B cell (primary cell): ENCODE measurements at regions not wholly inside any gene's neighbourhood (a gene's known extent, or its start where the extent isn't known, plus 50 kb on each side); places are given as distances from the start of the nearest gene placed in this dataset.

Experiments
- ATAC-seq: fragments of 200-7000 bp; cut with Tn5 transposase; one replicate; pipeline ENCODE4 v1.10.0; 2021; ENCODE audit warnings: low read depth, mild to moderate bottlenecking, moderate number of reproducible peaks, moderate library complexity
- CTCF ChIA-PET: fragments of 350-600 bp; sonication (Branson Sonifier 250); formaldehyde crosslinking; loops from one replicate; lab custom pipeline; 2021; ENCODE audit warnings: antibody characterized with exemption, inconsistent platforms; lab: Charles Lee
- POLR2A ChIA-PET: fragments of 350-600 bp; sonication (Branson Sonifier 250); formaldehyde crosslinking; loops from one replicate; lab custom pipeline; 2021; ENCODE audit warnings: antibody characterized with exemption; lab: Charles Lee
- DNase-seq: peaks from one replicate; pipeline ENCODE4 v3.0.0; 2013
- H2AFZ ChIP-seq: 2 replicates; pipeline ENCODE4 v1.6.1; 2012; ENCODE audit warnings: mild to moderate bottlenecking, low read depth, low read length; ENCODE audit not compliant: insufficient read depth, poor library complexity, severe bottlenecking
- H3K27ac ChIP-seq, 2 donors: 1 replicate in 1 of 2; 2 replicates in 1 of 2; pipeline ENCODE4 v1.5.1; 2012 to 2013; ENCODE audit warnings: low read length in 2 of 2, mild to moderate bottlenecking in 2 of 2, moderate library complexity in 1 of 2
- H3K27me3 ChIP-seq, 4 experiments: fragments of 200-600 bp in 1 of 4; sonication (generic) in 1 of 4; replicated peaks in 1 of 4; 1 replicate in 2 of 4; 2 replicates in 2 of 4; pipeline versions ENCODE4 v1.6.1 to v1.7.0; 2013 to 2016; ENCODE audit warnings: low read length in 3 of 4, mild to moderate bottlenecking in 2 of 4, mixed read lengths in 1 of 4, moderate library complexity in 1 of 4; ENCODE audit not compliant: insufficient read depth in 4 of 4, control insufficient read depth in 3 of 4; ENCODE audit errors: control extremely low read depth in 1 of 4
- H3K36me3 ChIP-seq, 2 experiments: replicated peaks in 1 of 2; 1 replicate in 1 of 2; 2 replicates in 1 of 2; pipeline versions ENCODE4 v1.6.1 to v1.7.1; 2013; ENCODE audit warnings: low read length in 1 of 2; ENCODE audit not compliant: insufficient read depth in 2 of 2, control insufficient read depth in 1 of 2; ENCODE audit errors: control extremely low read depth in 1 of 2, extremely low read depth in 1 of 2
- H3K4me1 ChIP-seq, 2 donors: fragments of 200-600 bp in 1 of 2; sonication (generic) in 1 of 2; 1 replicate in 1 of 2; 2 replicates in 1 of 2; pipeline versions ENCODE4 v1.5.1 to v1.6.1; 2013 to 2017; ENCODE audit warnings: low read length in 2 of 2; ENCODE audit not compliant: control insufficient read depth in 2 of 2, insufficient read depth in 2 of 2
- H3K4me2 ChIP-seq: replicated peaks from 2 replicates; pipeline ENCODE3; 2012; ENCODE audit warnings: mild to moderate bottlenecking, low read depth, low read length; ENCODE audit not compliant: poor library complexity, severe bottlenecking
- H3K4me3 ChIP-seq, 5 experiments: fragments of 200-600 bp in 1 of 5; sonication (generic) in 1 of 5; 1 replicate in 3 of 5; 2 replicates in 2 of 5; pipeline versions ENCODE4 v1.5.1 to v1.7.0; 2011 to 2016; ENCODE audit warnings: low read length in 4 of 5, mild to moderate bottlenecking in 4 of 5, low read depth in 2 of 5, control low read depth in 1 of 5, moderate library complexity in 1 of 5; ENCODE audit not compliant: insufficient read depth in 1 of 5; ENCODE audit errors: control extremely low read depth in 1 of 5, extremely low read depth in 1 of 5
- H3K79me2 ChIP-seq: fragments of 200-600 bp; sonication (generic); one replicate; pipeline ENCODE4 v1.6.0; 2016; ENCODE audit warnings: low read length; ENCODE audit not compliant: control insufficient read depth, insufficient read depth
- H3K9ac ChIP-seq: fragments of 200-600 bp; sonication (generic); 2 replicates; pipeline ENCODE4 v1.6.1; 2017; ENCODE audit warnings: mild to moderate bottlenecking, low read length, moderate library complexity
- H3K9me3 ChIP-seq, 3 donors: one replicate each; pipeline versions ENCODE4 v1.6.1 to v1.7.1; 2013; ENCODE audit warnings: low read length in 2 of 3; ENCODE audit not compliant: control insufficient read depth in 2 of 3, insufficient read depth in 1 of 3; ENCODE audit errors: control extremely low read depth in 1 of 3
- H4K20me1 ChIP-seq: 2 replicates; pipeline ENCODE4 v1.6.0; 2012; ENCODE audit warnings: mild to moderate bottlenecking, low read length; ENCODE audit not compliant: insufficient read depth, control insufficient read depth, poor library complexity, severe bottlenecking
- H3K27ac Mint-ChIP-seq: one replicate; pipeline ENCODE4 v1.8.0; 2021; ENCODE audit warnings: mixed read lengths
- H3K27me3 Mint-ChIP-seq: one replicate; pipeline ENCODE4 v1.8.0; 2021; ENCODE audit warnings: mixed read lengths
- H3K4me1 Mint-ChIP-seq: one replicate; pipeline ENCODE4 v1.8.0; 2021; ENCODE audit warnings: mixed read lengths
- H3K4me3 Mint-ChIP-seq: one replicate; pipeline ENCODE4 v1.8.0; 2021; ENCODE audit warnings: mixed read lengths
- H3K9me3 Mint-ChIP-seq: one replicate; pipeline ENCODE4 v1.8.0; 2022; ENCODE audit warnings: mixed read lengths; ENCODE audit not compliant: insufficient read depth
- EZH2 ChIP-seq: IDR thresholded peaks from 2 replicates; pipeline ENCODE4 v1.6.1; 2012; ENCODE audit warnings: borderline replicate concordance, low read depth, mild to moderate bottlenecking, moderate library complexity, low read length; ENCODE audit not compliant: insufficient read depth, poor library complexity, severe bottlenecking
- WGBS: methylation state at CpG from one replicate; pipeline ENCODE4 v1.1.5; 2013; ENCODE audit warnings: missing lambda C conversion rate; ENCODE audit not compliant: insufficient coverage; 5-methylcytosine and 5-hydroxymethylcytosine counted together
- intact Hi-C: fragments of 100-400 bp; cut with micrococcal nuclease; formaldehyde crosslinking; loops from one replicate; pipeline ENCODE4 v1.10.0; 2022
- TF ChIP-seq, protein P1 (sequence below): fragments of 200-600 bp; IDR thresholded peaks from one replicate; pipeline ENCODE4 v1.8.0; 2022; ENCODE audit warnings: antibody characterized with exemption, mild to moderate bottlenecking

DNA sequence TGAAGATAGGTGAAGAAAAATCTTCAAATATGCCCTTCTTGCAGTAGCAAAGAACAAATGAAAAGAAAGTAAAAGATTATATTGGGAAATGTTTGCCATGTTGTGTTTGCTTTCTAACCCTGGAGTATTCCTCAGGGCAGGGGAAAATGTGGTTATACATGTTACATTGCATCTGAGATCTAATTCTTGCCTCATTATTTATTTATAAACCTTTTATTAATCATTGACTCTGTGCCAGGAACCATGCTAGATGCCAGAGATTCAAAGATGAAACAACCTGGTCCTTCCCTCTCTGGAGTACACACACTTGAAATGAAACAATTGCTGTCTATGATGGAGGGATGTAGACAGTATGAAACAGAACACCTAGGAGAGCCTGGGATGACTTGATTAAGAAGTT lies 128.1 kb upstream of the HMGA2 start:
- H3K4me3 Mint-ChIP-seq: no peak overlapping the region

DNA sequence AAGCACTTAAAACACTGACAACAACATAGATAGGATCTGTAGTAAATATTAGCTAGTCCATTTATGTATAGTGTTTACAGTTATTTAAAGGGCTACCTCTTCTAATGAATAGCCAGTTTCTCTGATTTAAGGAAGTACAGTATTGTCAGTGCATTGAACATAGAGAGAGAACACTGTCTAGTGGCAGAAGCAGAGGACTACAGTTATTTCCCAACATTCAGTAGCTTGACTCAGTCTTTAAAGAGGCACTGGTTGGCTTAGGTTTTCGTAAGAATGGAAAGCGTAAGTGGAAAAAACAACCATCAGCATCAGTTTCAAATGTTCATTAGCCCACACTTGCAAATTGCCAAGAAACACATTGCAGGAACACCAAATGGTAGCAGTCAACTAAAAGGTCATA lies 125.0 kb upstream of the HMGA2 start:
- peaks cover 6% of the 10 kb centered on the region for H3K9me3 Mint-ChIP-seq
- Histone ChIP-seq H3K9me3 (no peaks in the 10 kb centered on the region), H2AFZ (no peak overlapping the region), H3K4me2 (no peak overlapping the region), H3K27me3 (no peaks in the 10 kb centered on the region), H3K27ac (no peak overlapping the region), H3K4me3 (no peak overlapping the region), H3K36me3 (no peaks in the 10 kb centered on the region), H4K20me1 (no peaks in the 10 kb centered on the region), H3K9ac (no peak overlapping the region), H3K79me2 (no peaks in the 10 kb centered on the region), H3K4me1 (no peaks in the 10 kb centered on the region)
- 90% methylated on average over 2 of the region's 2 CpGs for WGBS
- ATAC-seq (no peak), DNase-seq (no peak)
- no peak overlapping the region for H3K4me3 Mint-ChIP-seq
- H3K4me1 Mint-ChIP-seq: no peaks in the 10 kb centered on the region
- H3K27me3 Mint-ChIP-seq: peaks cover 6% of the 10 kb centered on the region
- no peak overlapping the region for H3K27ac Mint-ChIP-seq
- intact Hi-C loops: no loop called here
- TF ChIP-seq EZH2: no peak
- TF ChIP-seq, protein P1, sequence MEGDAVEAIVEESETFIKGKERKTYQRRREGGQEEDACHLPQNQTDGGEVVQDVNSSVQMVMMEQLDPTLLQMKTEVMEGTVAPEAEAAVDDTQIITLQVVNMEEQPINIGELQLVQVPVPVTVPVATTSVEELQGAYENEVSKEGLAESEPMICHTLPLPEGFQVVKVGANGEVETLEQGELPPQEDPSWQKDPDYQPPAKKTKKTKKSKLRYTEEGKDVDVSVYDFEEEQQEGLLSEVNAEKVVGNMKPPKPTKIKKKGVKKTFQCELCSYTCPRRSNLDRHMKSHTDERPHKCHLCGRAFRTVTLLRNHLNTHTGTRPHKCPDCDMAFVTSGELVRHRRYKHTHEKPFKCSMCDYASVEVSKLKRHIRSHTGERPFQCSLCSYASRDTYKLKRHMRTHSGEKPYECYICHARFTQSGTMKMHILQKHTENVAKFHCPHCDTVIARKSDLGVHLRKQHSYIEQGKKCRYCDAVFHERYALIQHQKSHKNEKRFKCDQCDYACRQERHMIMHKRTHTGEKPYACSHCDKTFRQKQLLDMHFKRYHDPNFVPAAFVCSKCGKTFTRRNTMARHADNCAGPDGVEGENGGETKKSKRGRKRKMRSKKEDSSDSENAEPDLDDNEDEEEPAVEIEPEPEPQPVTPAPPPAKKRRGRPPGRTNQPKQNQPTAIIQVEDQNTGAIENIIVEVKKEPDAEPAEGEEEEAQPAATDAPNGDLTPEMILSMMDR: no peak
- POLR2A ChIA-PET: no interaction called here
- CTCF ChIA-PET: no interaction called here

More for the DNA sequence above, 128.1 kb upstream of the HMGA2 start:
- Histone ChIP-seq H3K9ac (no peak overlapping the region), H4K20me1 (no peaks in the 10 kb centered on the region), H3K4me3 (no peak overlapping the region), H2AFZ (no peak overlapping the region), H3K4me1 (no peaks in the 10 kb centered on the region), H3K79me2 (no peaks in the 10 kb centered on the region), H3K27me3 (no peaks in the 10 kb centered on the region), H3K9me3 (no peaks in the 10 kb centered on the region), H3K36me3 (no peaks in the 10 kb centered on the region), H3K4me2 (no peak overlapping the region), H3K27ac (no peak overlapping the region)
- POLR2A ChIA-PET: no interaction called here
- Mint-ChIP-seq H3K27ac (no peak overlapping the region), H3K9me3 (peaks cover 4% of the 10 kb centered on the region), H3K4me1 (no peaks in the 10 kb centered on the region), H3K27me3 (peaks cover 3% of the 10 kb centered on the region)
- intact Hi-C loops: no loop called here
- no peak for TF ChIP-seq EZH2
- ATAC-seq: no peak
- CTCF ChIA-PET: no interaction called here
- DNase-seq: no peak
